SK-N-SH (cell line): ENCODE measurements at regions not wholly inside any gene's neighbourhood (a gene's known extent, or its start where the extent isn't known, plus 50 kb on each side); places are given as distances from the start of the nearest gene placed in this dataset.

Experiments used
- CTCF ChIA-PET: fragments of 300-600, 350-600 bp; formaldehyde crosslinking; extraction: SDS; loops from one replicate; lab custom pipeline; 2021; lab: Yijun Ruan, JAX
- POLR2A ChIA-PET: fragments of 350-600 bp; sonication (Branson Sonifier 250); formaldehyde crosslinking; extraction: SDS; loops from one replicate; lab custom pipeline; 2020; ENCODE audit warnings: antibody characterized with exemption, inconsistent platforms; lab: Yijun Ruan, JAX
- DNase-seq: peaks from one replicate; pipeline ENCODE4 v3.0.0; 2012
- H2AFZ ChIP-seq: fragments of 200-600 bp; sonication (generic); 2 replicates; pipeline ENCODE4 v1.8.1; 2016; ENCODE audit warnings: antibody characterized with exemption, mild to moderate bottlenecking, low read depth
- H3F3A ChIP-seq: fragments of 200-600 bp; sonication (generic); replicated peaks from 2 replicates; pipeline ENCODE3; 2016; ENCODE audit warnings: antibody characterized with exemption, mild to moderate bottlenecking; ENCODE audit not compliant: insufficient read depth
- H3K27ac ChIP-seq, 2 experiments: fragments of 200-500 bp in 1 of 2; fragments of 200-600 bp in 1 of 2; sonication (Bioruptor generic) in 1 of 2; sonication (generic), shearing (Covaris generic) in 1 of 2; 2 replicates each; pipeline versions ENCODE4 v1.5.1 to v1.6.1; 2014 to 2016; ENCODE audit warnings: low read depth in 2 of 2, inconsistent platforms in 1 of 2, low read length in 1 of 2, mild to moderate bottlenecking in 1 of 2, mixed read lengths in 1 of 2
- H3K27me3 ChIP-seq: fragments of 200-600 bp; sonication (generic), shearing (Covaris generic); 2 replicates; pipeline ENCODE4 v1.6.1; 2016; ENCODE audit warnings: mixed run types; ENCODE audit not compliant: insufficient read depth
- H3K36me3 ChIP-seq, 2 experiments: fragments of 200-500 bp in 1 of 2; fragments of 200-600 bp in 1 of 2; sonication (Bioruptor generic) in 1 of 2; sonication (generic) in 1 of 2; replicated peaks in 1 of 2; 2 replicates each; pipeline versions ENCODE3 to v1.5.1; 2014 to 2016; ENCODE audit warnings: low read length in 1 of 2, mild to moderate bottlenecking in 1 of 2; ENCODE audit not compliant: insufficient read depth in 2 of 2, control insufficient read depth in 1 of 2
- H3K4me1 ChIP-seq, 2 experiments: fragments of 200-500 bp in 1 of 2; fragments of 200-600 bp in 1 of 2; sonication (Bioruptor generic) in 1 of 2; sonication (generic), shearing (Covaris generic) in 1 of 2; 2 replicates each; pipeline versions ENCODE4 v1.5.1 to v1.6.1; 2014 to 2016; ENCODE audit warnings: low read depth in 1 of 2, low read length in 1 of 2, mixed run types in 1 of 2; ENCODE audit not compliant: insufficient read depth in 2 of 2, control insufficient read depth in 1 of 2
- H3K4me2 ChIP-seq: fragments of 200-600 bp; sonication (generic), shearing (Covaris generic); 2 replicates; pipeline ENCODE4 v1.6.1; 2017; ENCODE audit warnings: mixed run types
- H3K4me3 ChIP-seq, 2 experiments: fragments of 200-500 bp in 1 of 2; fragments of 200-600 bp in 1 of 2; sonication (Bioruptor generic) in 1 of 2; sonication (generic), shearing (Covaris generic) in 1 of 2; 2 replicates each; pipeline versions ENCODE4 v1.5.1 to v1.8.1; 2014 to 2016; ENCODE audit warnings: low read depth in 2 of 2, inconsistent platforms in 1 of 2, low read length in 1 of 2, mild to moderate bottlenecking in 1 of 2, mixed read lengths in 1 of 2, moderate library complexity in 1 of 2
- H3K79me2 ChIP-seq: fragments of 200-600 bp; sonication (generic); 2 replicates; pipeline ENCODE4 v1.8.1; 2017; ENCODE audit warnings: mild to moderate bottlenecking; ENCODE audit not compliant: insufficient read depth
- H3K9ac ChIP-seq: fragments of 200-600 bp; sonication (generic); 2 replicates; pipeline ENCODE4 v1.6.1; 2017; ENCODE audit warnings: mixed run types
- H3K9me2 ChIP-seq: fragments of 200-600 bp; sonication (generic); 2 replicates; pipeline ENCODE4 v1.6.1; 2017; ENCODE audit warnings: mixed run types
- H3K9me3 ChIP-seq: fragments of 200-600 bp; sonication (generic); 2 replicates; pipeline ENCODE4 v1.6.1; 2017; ENCODE audit warnings: mixed run types, mild to moderate bottlenecking, moderate library complexity
- H4K20me1 ChIP-seq: fragments of 200-600 bp; sonication (generic); 2 replicates; pipeline ENCODE4 v1.6.1; 2017; ENCODE audit warnings: mild to moderate bottlenecking, mixed run types; ENCODE audit not compliant: insufficient read depth
- CHD2 ChIP-seq: fragments of 150-350 bp; IDR thresholded peaks from 2 replicates; pipeline ENCODE4 v1.6.1; 2018; ENCODE audit warnings: low read length; ENCODE audit not compliant: partially characterized antibody
- EZH2phosphoT487 ChIP-seq: fragments of 200-600 bp; sonication (generic); IDR thresholded peaks from 2 replicates; pipeline ENCODE4 v1.6.1; 2017; ENCODE audit warnings: low read depth, mixed run types, mild to moderate bottlenecking, antibody characterized with exemption, moderate library complexity, borderline replicate concordance
- FOXJ3 ChIP-seq: sonication (generic); formaldehyde crosslinking; IDR thresholded peaks from 2 replicates; pipeline ENCODE4 v1.5.1; 2020; ENCODE audit warnings: mild to moderate bottlenecking, missing genetic modification reagents
- GABPA ChIP-seq: IDR thresholded peaks from 2 replicates; pipeline ENCODE4 v1.4.0; 2012; ENCODE audit warnings: low read depth, mild to moderate bottlenecking
- GATA2 ChIP-seq: sonication (generic); formaldehyde crosslinking; IDR thresholded peaks from 2 replicates; pipeline ENCODE4 v1.5.0; 2020; ENCODE audit warnings: mild to moderate bottlenecking, missing genetic modification reagents
- NRF1 ChIP-seq: IDR thresholded peaks from 2 replicates; pipeline ENCODE4 v1.6.1; 2012; ENCODE audit warnings: low read depth, mild to moderate bottlenecking, low read length
- PBX3 ChIP-seq: IDR thresholded peaks from 2 replicates; pipeline ENCODE4; 2012
- POLR2AphosphoS5 ChIP-seq: IDR thresholded peaks from 2 replicates; pipeline ENCODE4 v1.6.1; 2012; ENCODE audit warnings: low read depth, low read length
- TAF1 ChIP-seq: IDR thresholded peaks from 2 replicates; pipeline ENCODE4 v1.6.1; 2012; ENCODE audit warnings: low read depth, mild to moderate bottlenecking, low read length, moderate library complexity, borderline replicate concordance
- TEAD4 ChIP-seq: IDR thresholded peaks from 2 replicates; pipeline ENCODE4 v1.4.0; 2012; ENCODE audit warnings: mild to moderate bottlenecking, borderline replicate concordance; ENCODE audit not compliant: insufficient read depth
- USF2 ChIP-seq: fragments of 150-350 bp; IDR thresholded peaks from 2 replicates; pipeline ENCODE4 v1.6.1; 2017; ENCODE audit warnings: antibody characterized with exemption, low read length, low read depth, borderline replicate concordance
- WGBS: methylation state at CpG from one replicate; pipeline ENCODE4 v1.1.6; 2017; ENCODE audit warnings: low lambda C conversion rate; 5-methylcytosine and 5-hydroxymethylcytosine counted together
- TF ChIP-seq, protein P1 (sequence below): IDR thresholded peaks from 2 replicates; pipeline ENCODE4 v1.4.0; 2012; ENCODE audit warnings: low read depth, borderline replicate concordance
- TF ChIP-seq, protein P2 (sequence below): fragments of 150-350 bp; IDR thresholded peaks from 2 replicates; pipeline ENCODE4 v1.6.1; 2016; ENCODE audit warnings: mild to moderate bottlenecking, low read depth, low read length

- WGBS: 95% methylated on average over 3 of the region's 3 CpGs
- Histone ChIP-seq H3F3A (peaks cover 3% of the 10 kb centered on the region), H4K20me1 (no peaks in the 10 kb centered on the region), H3K27me3 (no peaks in the 10 kb centered on the region), H3K4me3 (no peak overlapping the region), H3K4me1 (no peaks in the 10 kb centered on the region), H3K9ac (no peak overlapping the region), H3K36me3 (no peaks in the 10 kb centered on the region), H3K4me2 (no peak overlapping the region), H3K79me2 (peaks cover 7% of the 10 kb centered on the region), H3K9me3 (no peaks in the 10 kb centered on the region), H2AFZ (no peak overlapping the region), H3K27ac (no peak overlapping the region), H3K9me2 (no peaks in the 10 kb centered on the region)
- ChIA-PET POLR2A (no interaction called here), CTCF (no interaction called here)
- DNase-seq: no peak
- TF ChIP-seq, protein P1, sequence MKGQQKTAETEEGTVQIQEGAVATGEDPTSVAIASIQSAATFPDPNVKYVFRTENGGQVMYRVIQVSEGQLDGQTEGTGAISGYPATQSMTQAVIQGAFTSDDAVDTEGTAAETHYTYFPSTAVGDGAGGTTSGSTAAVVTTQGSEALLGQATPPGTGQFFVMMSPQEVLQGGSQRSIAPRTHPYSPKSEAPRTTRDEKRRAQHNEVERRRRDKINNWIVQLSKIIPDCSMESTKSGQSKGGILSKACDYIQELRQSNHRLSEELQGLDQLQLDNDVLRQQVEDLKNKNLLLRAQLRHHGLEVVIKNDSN: no peak
- TF ChIP-seq FOXJ3 (CRISPR knock-in tag): no peak
- no peak for TF ChIP-seq POLR2AphosphoS5
- no peak for TF ChIP-seq GATA2 (CRISPR knock-in tag)
- TF ChIP-seq CHD2: no peak
- TF ChIP-seq PBX3: no peak
- TF ChIP-seq USF2: no peak
Observed at GRCh38 chr10:45564303-45564959, 108.1 kb downstream of the ZFAND4 start.

DNA sequence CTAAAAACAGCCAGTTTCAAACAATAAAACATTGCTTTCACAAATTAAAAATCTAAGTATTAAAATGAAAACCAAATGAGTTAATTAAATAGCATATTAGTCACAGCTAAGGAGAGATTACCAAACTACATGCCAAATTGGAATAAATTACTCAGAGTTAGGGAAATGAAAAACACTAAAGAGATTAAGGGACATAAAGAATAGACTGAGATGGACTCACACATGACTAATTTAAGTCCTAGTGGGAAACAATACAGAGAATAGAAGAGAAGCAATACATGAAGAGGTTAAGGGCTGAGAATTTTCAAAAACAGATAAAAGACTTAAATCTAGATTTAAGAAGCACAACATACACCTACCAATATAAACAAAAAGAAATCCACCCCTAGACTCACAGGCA, 110.6 kb downstream of the ZFAND4 start:
- Histone ChIP-seq H3K4me1 (peaks cover 0 to 3% of the 10 kb centered on the region in 2 experiments; a peak in 1 of 4 replicates), H3F3A (peaks cover 3% of the 10 kb centered on the region), H3K4me2 (no peak overlapping the region), H3K27me3 (no peaks in the 10 kb centered on the region), H3K79me2 (peaks cover 7% of the 10 kb centered on the region), H3K36me3 (no peaks in the 10 kb centered on the region), H2AFZ (no peak overlapping the region), H3K9me3 (no peaks in the 10 kb centered on the region), H3K27ac (no peak overlapping the region), H3K9ac (no peak overlapping the region), H4K20me1 (no peaks in the 10 kb centered on the region), H3K4me3 (no peak overlapping the region), H3K9me2 (no peaks in the 10 kb centered on the region)
- TF ChIP-seq FOXJ3 (CRISPR knock-in tag): no peak
- TF ChIP-seq, protein P2, sequence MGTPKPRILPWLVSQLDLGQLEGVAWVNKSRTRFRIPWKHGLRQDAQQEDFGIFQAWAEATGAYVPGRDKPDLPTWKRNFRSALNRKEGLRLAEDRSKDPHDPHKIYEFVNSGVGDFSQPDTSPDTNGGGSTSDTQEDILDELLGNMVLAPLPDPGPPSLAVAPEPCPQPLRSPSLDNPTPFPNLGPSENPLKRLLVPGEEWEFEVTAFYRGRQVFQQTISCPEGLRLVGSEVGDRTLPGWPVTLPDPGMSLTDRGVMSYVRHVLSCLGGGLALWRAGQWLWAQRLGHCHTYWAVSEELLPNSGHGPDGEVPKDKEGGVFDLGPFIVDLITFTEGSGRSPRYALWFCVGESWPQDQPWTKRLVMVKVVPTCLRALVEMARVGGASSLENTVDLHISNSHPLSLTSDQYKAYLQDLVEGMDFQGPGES: no peak
- no peak for TF ChIP-seq EZH2phosphoT487
- TF ChIP-seq, protein P1: no peak
- TF ChIP-seq NRF1: no peak
- TF ChIP-seq GABPA: no peak
- TF ChIP-seq TEAD4: no peak
- no peak for TF ChIP-seq CHD2
- TF ChIP-seq TAF1: no peak
- ChIA-PET POLR2A (no interaction called here), CTCF (no interaction called here)
- no peak for DNase-seq
